Endothelial cell of umbilical vein (primary cell): ENCODE measurements at regions not wholly inside any gene's neighbourhood (a gene's known extent, or its start where the extent isn't known, plus 50 kb on each side); places are given as distances from the start of the nearest gene placed in this dataset.

Experiments used
- CTCF ChIP-seq, 2 donors: IDR thresholded peaks; 1 replicate in 1 of 2; 2 replicates in 1 of 2; pipeline ENCODE4 v1.5.1; 2011; ENCODE audit warnings: low read length in 2 of 2, mild to moderate bottlenecking in 2 of 2, moderate library complexity in 2 of 2, control low read depth in 1 of 2, inconsistent platforms in 1 of 2, low read depth in 1 of 2; ENCODE audit not compliant: insufficient read depth in 1 of 2; ENCODE audit errors: extremely low read depth in 1 of 2
- EZH2 ChIP-seq: IDR thresholded peaks from 2 replicates; pipeline ENCODE4 v1.6.1; 2012; ENCODE audit warnings: borderline replicate concordance, low read depth, mild to moderate bottlenecking, moderate library complexity, low read length, inconsistent platforms; ENCODE audit not compliant: severe bottlenecking
- FOS ChIP-seq: IDR thresholded peaks from 2 replicates; pipeline ENCODE4 v1.6.1; 2011; ENCODE audit warnings: mild to moderate bottlenecking, low read length, moderate library complexity, borderline replicate concordance; ENCODE audit not compliant: insufficient read depth
- MAX ChIP-seq: IDR thresholded peaks from 2 replicates; pipeline ENCODE4 v1.6.1; 2011; ENCODE audit not compliant: insufficient read depth, insufficient read length
- MYC ChIP-seq: IDR thresholded peaks from one replicate; pipeline ENCODE4 v1.6.1; 2011; ENCODE audit warnings: mild to moderate bottlenecking, low read depth, low read length
- POLR2A ChIP-seq: IDR thresholded peaks from 2 replicates; pipeline ENCODE4 v1.6.1; 2012; ENCODE audit warnings: low read depth, mild to moderate bottlenecking, control low read depth, low read length
- POLR2AphosphoS5 ChIP-seq: IDR thresholded peaks from 2 replicates; pipeline ENCODE4 v1.6.1; 2012; ENCODE audit warnings: low read depth, mild to moderate bottlenecking, control low read depth, low read length, moderate library complexity; ENCODE audit not compliant: insufficient read depth

- no peak for TF ChIP-seq CTCF (IDR thresholded peaks at IDR 0.05; ENCODE audit: extremely low read depth in 1 of 2, insufficient read depth in 1 of 2, low read depth in 1 of 2, low read length in 2 of 2)
- no peak for TF ChIP-seq POLR2AphosphoS5
- TF ChIP-seq EZH2: no peak
- no peak for TF ChIP-seq POLR2A
- TF ChIP-seq FOS: no peak
- TF ChIP-seq MAX: no peak
- TF ChIP-seq MYC: no peak
Measured at GRCh38 chr2:771538-771937, 94.3 kb upstream of the TMEM18 start.
